Naive thymus-derived CD4-positive, alpha-beta T cell (primary cell): ENCODE measurements at regions not wholly inside any gene's neighbourhood (a gene's known extent, or its start where the extent isn't known, plus 50 kb on each side); places are given as distances from the start of the nearest gene placed in this dataset.

Experiments
- ATAC-seq: fragments of 150-1000 bp; cut with Tn5 transposase; 2 replicates; pipeline ENCODE4 v1.10.0; 2021; ENCODE audit warnings: mild to moderate bottlenecking, moderate library complexity
- CTCF ChIA-PET: fragments of 350-600 bp; sonication (Branson Sonifier 250); formaldehyde crosslinking; loops from one replicate; lab custom pipeline; 2021; ENCODE audit warnings: antibody characterized with exemption; lab: Charles Lee
- POLR2A ChIA-PET: fragments of 350-600 bp; sonication (Branson Sonifier 250); formaldehyde crosslinking; loops from one replicate; lab custom pipeline; 2021; ENCODE audit warnings: antibody characterized with exemption, inconsistent platforms; lab: Charles Lee
- DNase-seq, 9 donors: peaks; one replicate each; pipeline versions ENCODE4 v3.0.0 to v3.0.0-alpha.2; 2020 to 2022; ENCODE audit warnings: mixed read lengths in 1 of 9
- H3K27ac ChIP-seq: one replicate; pipeline ENCODE4 v1.7.0; 2013; ENCODE audit warnings: mild to moderate bottlenecking, low read depth, low read length, moderate library complexity
- H3K27me3 ChIP-seq, 2 donors: one replicate each; pipeline ENCODE4 v1.7.0; 2013; ENCODE audit warnings: low read length in 2 of 2, mild to moderate bottlenecking in 2 of 2, moderate library complexity in 2 of 2; ENCODE audit not compliant: control insufficient read depth in 2 of 2, insufficient read depth in 2 of 2
- H3K36me3 ChIP-seq, 3 experiments: 1 replicate in 2 of 3; 2 replicates in 1 of 3; pipeline ENCODE4 v1.7.0; 2013; ENCODE audit warnings: low read length in 3 of 3, mild to moderate bottlenecking in 3 of 3, moderate library complexity in 1 of 3; ENCODE audit not compliant: insufficient read depth in 3 of 3, control insufficient read depth in 2 of 3
- H3K4me1 ChIP-seq, 2 donors: one replicate each; pipeline ENCODE4 v1.7.0; 2013; ENCODE audit warnings: low read length in 2 of 2, mild to moderate bottlenecking in 2 of 2, moderate library complexity in 1 of 2; ENCODE audit not compliant: control insufficient read depth in 2 of 2, insufficient read depth in 2 of 2
- H3K4me3 ChIP-seq: 2 replicates; pipeline ENCODE4 v1.7.0; 2013; ENCODE audit warnings: mild to moderate bottlenecking, low read length
- H3K9me3 ChIP-seq, 3 experiments: 1 replicate in 2 of 3; 2 replicates in 1 of 3; pipeline ENCODE4 v1.7.0; 2013; ENCODE audit warnings: low read length in 3 of 3; ENCODE audit not compliant: control insufficient read depth in 2 of 3
- H3K27ac Mint-ChIP-seq, 9 donors: one replicate each; pipeline ENCODE4 v1.8.0; 2020 to 2022; ENCODE audit warnings: mixed read lengths in 9 of 9, mild to moderate bottlenecking in 8 of 9, moderate library complexity in 5 of 9, inconsistent platforms in 2 of 9
- H3K27me3 Mint-ChIP-seq, 5 donors: one replicate each; pipeline ENCODE4 v1.8.0; 2021 to 2022; ENCODE audit warnings: mixed read lengths in 5 of 5, mild to moderate bottlenecking in 1 of 5
- H3K36me3 Mint-ChIP-seq, 5 donors: one replicate each; pipeline ENCODE4 v1.8.0; 2020 to 2022; ENCODE audit warnings: mixed read lengths in 5 of 5, mild to moderate bottlenecking in 3 of 5, inconsistent platforms in 1 of 5
- H3K4me1 Mint-ChIP-seq, 7 donors: one replicate each; pipeline ENCODE4 v1.8.0; 2020 to 2022; ENCODE audit warnings: mixed read lengths in 7 of 7, mild to moderate bottlenecking in 3 of 7, inconsistent platforms in 1 of 7
- H3K4me3 Mint-ChIP-seq, 10 donors: one replicate each; pipeline ENCODE4 v1.8.0; 2020 to 2022; ENCODE audit warnings: mild to moderate bottlenecking in 10 of 10, mixed read lengths in 10 of 10, moderate library complexity in 6 of 10, inconsistent platforms in 2 of 10
- H3K9me3 Mint-ChIP-seq, 11 donors: one replicate each; pipeline ENCODE4 v1.8.0; 2020 to 2022; ENCODE audit warnings: mixed read lengths in 11 of 11, mild to moderate bottlenecking in 4 of 11, inconsistent platforms in 1 of 11, moderate library complexity in 1 of 11
- intact Hi-C, 2 donors: fragments of 100-400 bp; cut with micrococcal nuclease; formaldehyde crosslinking; loops; one replicate each; pipeline ENCODE4 v1.15.1; 2023

DNA sequence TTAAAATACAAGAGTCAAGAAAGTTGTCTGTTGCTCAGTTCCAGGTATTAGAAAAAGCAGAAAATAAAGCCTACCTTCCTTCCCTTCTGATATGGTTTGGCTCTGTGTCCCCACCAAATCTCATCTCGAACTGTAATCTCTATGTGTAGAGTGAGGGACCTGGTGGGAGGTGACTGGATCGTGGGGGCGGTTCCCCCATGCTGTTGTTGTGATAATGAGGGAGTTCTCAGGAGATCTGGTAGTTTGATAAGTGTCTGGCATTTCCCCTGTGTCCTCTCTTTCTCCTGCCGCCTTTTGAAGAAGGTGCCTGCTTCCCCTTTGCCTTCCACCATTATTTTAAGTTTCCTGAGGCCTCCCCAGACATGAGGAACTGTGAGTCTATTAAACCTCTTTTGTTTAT is 288.8 kb upstream of the LMCD1 start:
- Mint-ChIP-seq H3K9me3 (peaks cover 0 to 3% (median 0%) of the 10 kb centered on the region in 11 donors), H3K27me3 (peaks cover 0 to 26% (median 25%) of the 10 kb centered on the region in 5 donors), H3K4me3 (no peak overlapping the region), H3K27ac (no peak overlapping the region), H3K36me3 (peaks cover 0 to 5% (median 0%) of the 10 kb centered on the region in 5 donors), H3K4me1 (peaks cover 0 to 2% (median 0%) of the 10 kb centered on the region in 7 donors)
- Histone ChIP-seq H3K36me3 (no peaks in the 10 kb centered on the region), H3K4me1 (no peaks in the 10 kb centered on the region), H3K27ac (no peak overlapping the region), H3K27me3 (no peaks in the 10 kb centered on the region), H3K4me3 (no peak overlapping the region), H3K9me3 (no peaks in the 10 kb centered on the region)
- ATAC-seq (no peak), DNase-seq (no peak)
- ChIA-PET POLR2A (no interaction called here), CTCF (no interaction called here)
- intact Hi-C loops: no loop called here

DNA sequence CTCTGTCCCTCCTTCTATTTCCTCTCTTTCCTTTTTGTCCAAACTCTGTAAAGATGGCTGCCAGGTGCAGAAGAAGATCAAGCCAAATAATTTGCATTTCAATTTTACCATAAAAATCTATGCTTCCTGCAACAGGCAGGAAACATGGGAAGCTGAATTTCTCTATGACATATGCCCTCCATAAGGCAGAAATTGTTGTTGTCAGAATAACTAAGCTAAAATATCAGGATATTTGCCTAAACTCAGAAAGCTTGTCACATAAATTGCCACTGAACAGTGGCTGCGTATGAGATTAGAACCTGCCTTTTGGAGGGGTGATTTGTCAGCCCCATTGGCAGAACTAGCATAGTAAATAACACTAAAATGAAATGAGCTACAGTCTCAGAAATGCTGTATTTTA is 288.3 kb upstream of the LMCD1 start:
- CTCF ChIA-PET: no interaction called here
- H3K4me3 Mint-ChIP-seq: no peak overlapping the region

DNA sequence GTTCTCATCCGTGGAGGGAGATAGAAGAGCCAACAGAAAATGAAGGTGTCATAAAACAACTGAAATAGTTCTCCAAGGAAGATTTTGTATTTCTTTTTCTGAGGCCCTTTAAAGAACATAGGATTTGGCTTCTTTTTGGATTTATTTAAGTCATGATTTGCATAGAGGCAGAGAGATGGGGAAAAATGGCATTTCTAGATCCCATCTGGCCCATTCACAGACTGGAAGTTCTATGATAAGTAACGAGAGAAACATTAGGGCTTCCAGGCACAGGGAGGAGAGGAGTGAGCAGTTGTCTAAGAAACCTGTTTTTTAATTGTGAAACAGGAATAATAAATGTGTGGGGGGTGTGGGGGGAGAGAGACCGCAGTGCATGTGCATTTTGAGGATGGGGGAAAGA is 285.8 kb upstream of the LMCD1 start:
- no peaks in the 10 kb centered on the region for H3K36me3 ChIP-seq
- CTCF ChIA-PET: no interaction called here
- no peaks in the 10 kb centered on the region for H3K27me3 ChIP-seq
- DNase-seq: no peak
- Mint-ChIP-seq H3K9me3 (peaks cover 0 to 3% (median 0%) of the 10 kb centered on the region in 11 donors), H3K36me3 (peaks cover 0 to 5% (median 0%) of the 10 kb centered on the region in 5 donors), H3K4me3 (no peak overlapping the region), H3K4me1 (peaks cover 0 to 2% (median 0%) of the 10 kb centered on the region in 7 donors), H3K27ac (no peak overlapping the region), H3K27me3 (peaks cover 0 to 26% (median 16%) of the 10 kb centered on the region in 5 donors)
- POLR2A ChIA-PET: interaction anchor here (0.5 kb wide), 1 partner anchor 390 kb away, joined by 3 read pairs; no protein-coding TSS in a partner anchor
- H3K27ac ChIP-seq: no peak overlapping the region
- ATAC-seq: no peak
- H3K4me3 ChIP-seq: no peak overlapping the region
- no peaks in the 10 kb centered on the region for H3K4me1 ChIP-seq
- intact Hi-C loops: no loop called here
- H3K9me3 ChIP-seq: no peaks in the 10 kb centered on the region

More for the DNA sequence above, 288.3 kb upstream of the LMCD1 start:
- POLR2A ChIA-PET: no interaction called here
- Histone ChIP-seq H3K27ac (no peak overlapping the region), H3K9me3 (no peaks in the 10 kb centered on the region), H3K36me3 (no peaks in the 10 kb centered on the region), H3K4me3 (no peak overlapping the region), H3K4me1 (no peaks in the 10 kb centered on the region), H3K27me3 (no peaks in the 10 kb centered on the region)
- H3K9me3 Mint-ChIP-seq: peaks cover 0 to 3% (median 0%) of the 10 kb centered on the region in 11 donors
- no peak for ATAC-seq
- H3K36me3 Mint-ChIP-seq: peaks cover 0 to 5% (median 0%) of the 10 kb centered on the region in 5 donors
- intact Hi-C loops: no loop called here
- H3K4me1 Mint-ChIP-seq: peaks cover 0 to 2% (median 0%) of the 10 kb centered on the region in 7 donors
- peaks cover 0 to 27% (median 25%) of the 10 kb centered on the region in 5 donors for H3K27me3 Mint-ChIP-seq
- DNase-seq: no peak
- no peak overlapping the region for H3K27ac Mint-ChIP-seq

GRCh38 chr3:8218353-8218940 is 283.2 kb upstream of the LMCD1 start:
- H3K9me3 Mint-ChIP-seq: peaks cover 0 to 3% (median 0%) of the 10 kb centered on the region in 11 donors
- no peak overlapping the region for H3K4me3 ChIP-seq
- no peak overlapping the region for H3K27ac Mint-ChIP-seq
- peaks cover 0 to 2% (median 0%) of the 10 kb centered on the region in 7 donors for H3K4me1 Mint-ChIP-seq
- POLR2A ChIA-PET: no interaction called here
- no peak overlapping the region for H3K27ac ChIP-seq
- H3K27me3 Mint-ChIP-seq: peaks cover 0 to 20% (median 13%) of the 10 kb centered on the region in 5 donors
- H3K36me3 Mint-ChIP-seq: peaks cover 0 to 5% (median 0%) of the 10 kb centered on the region in 5 donors
- H3K4me3 Mint-ChIP-seq: no peak overlapping the region
- H3K27me3 ChIP-seq: no peaks in the 10 kb centered on the region
- no peak for ATAC-seq
- H3K36me3 ChIP-seq: no peaks in the 10 kb centered on the region
- no peaks in the 10 kb centered on the region for H3K9me3 ChIP-seq
- no peak for DNase-seq
- intact Hi-C loops: no loop called here
- CTCF ChIA-PET: no interaction called here
- H3K4me1 ChIP-seq: no peaks in the 10 kb centered on the region

- ATAC-seq (no peak), DNase-seq (no peak)
- CTCF ChIA-PET: interaction anchor here (0.7 kb wide), 1 partner anchor 222 kb away, joined by 3 read pairs; no protein-coding TSS in a partner anchor
- no peaks in the 10 kb centered on the region for H3K27me3 ChIP-seq
- no peaks in the 10 kb centered on the region for H3K36me3 ChIP-seq
- Mint-ChIP-seq H3K4me3 (no peak overlapping the region), H3K27ac (no peak overlapping the region), H3K9me3 (peaks cover 0 to 3% (median 0%) of the 10 kb centered on the region in 11 donors), H3K27me3 (peaks cover 0 to 18% (median 13%) of the 10 kb centered on the region in 5 donors), H3K36me3 (peaks cover 0 to 5% (median 0%) of the 10 kb centered on the region in 5 donors), H3K4me1 (peaks cover 0 to 2% (median 0%) of the 10 kb centered on the region in 7 donors)
- no peaks in the 10 kb centered on the region for H3K9me3 ChIP-seq
- H3K27ac ChIP-seq: no peak overlapping the region
- intact Hi-C loops: no loop called here
- H3K4me3 ChIP-seq: no peak overlapping the region
- POLR2A ChIA-PET: interaction anchor here (0.6 kb wide), 1 partner anchor 127 kb away, joined by 3 read pairs; no protein-coding TSS in a partner anchor
- no peaks in the 10 kb centered on the region for H3K4me1 ChIP-seq
Observed at GRCh38 chr3:8220291-8220690, 281.3 kb upstream of the LMCD1 start.

GRCh38 chr3:8223766-8224165 is 277.9 kb upstream of the LMCD1 start:
- Mint-ChIP-seq H3K9me3 (no peaks in the 10 kb centered on the region), H3K4me3 (no peak overlapping the region), H3K36me3 (no peaks in the 10 kb centered on the region), H3K27ac (no peak overlapping the region), H3K27me3 (no peaks in the 10 kb centered on the region), H3K4me1 (no peaks in the 10 kb centered on the region)
- ChIA-PET POLR2A (no interaction called here), CTCF (no interaction called here)
- Histone ChIP-seq H3K27me3 (no peaks in the 10 kb centered on the region), H3K4me1 (no peaks in the 10 kb centered on the region), H3K4me3 (no peak overlapping the region), H3K9me3 (no peaks in the 10 kb centered on the region), H3K36me3 (no peaks in the 10 kb centered on the region), H3K27ac (no peak overlapping the region)
- intact Hi-C loops: no loop called here
- DNase-seq (no peak), ATAC-seq (no peak)

GRCh38 chr3:8224941-8225340 is 276.7 kb upstream of the LMCD1 start:
- Histone ChIP-seq H3K36me3 (no peaks in the 10 kb centered on the region), H3K27ac (no peak overlapping the region), H3K4me3 (no peak overlapping the region), H3K4me1 (no peaks in the 10 kb centered on the region), H3K27me3 (no peaks in the 10 kb centered on the region), H3K9me3 (no peaks in the 10 kb centered on the region)
- Mint-ChIP-seq H3K27me3 (no peaks in the 10 kb centered on the region), H3K9me3 (no peaks in the 10 kb centered on the region), H3K36me3 (no peaks in the 10 kb centered on the region), H3K4me3 (no peak overlapping the region), H3K27ac (no peak overlapping the region), H3K4me1 (no peaks in the 10 kb centered on the region)
- ChIA-PET CTCF (no interaction called here), POLR2A (no interaction called here)
- ATAC-seq (no peak), DNase-seq (no peak)
- intact Hi-C loops: no loop called here
